D721Med (cell line): ENCODE measurements at regions not wholly inside any gene's neighbourhood (a gene's known extent, or its start where the extent isn't known, plus 50 kb on each side); places are given as distances from the start of the nearest gene placed in this dataset.
"Not testable (repeated sequence)": the region's sequence is repeated elsewhere in the genome, so short reads cannot be mapped to it uniquely, and the experiment has no call there.

Experiments
- DNase-seq: peaks from one replicate; pipeline ENCODE4 v3.0.0; 2011; ENCODE audit warnings: low spot score; ENCODE audit not compliant: insufficient read length
- FAIRE-seq: peaks from 2 replicates; lab custom pipeline; 2011; peaks lifted over from hg19 to GRCh38; lab: Jason Lieb, UNC
- CTCF ChIP-seq: IDR thresholded peaks from 2 replicates; pipeline ENCODE4 v1.5.1; 2012; ENCODE audit warnings: mild to moderate bottlenecking, control low read depth; ENCODE audit not compliant: insufficient read depth; ENCODE audit errors: missing control alignments

- TF ChIP-seq CTCF: no peak
- DNase-seq: no peak
- FAIRE-seq: no peak
These were observed 764.1 kb upstream of the ARRDC3 start for GRCh38 chr5:92147266-92147665.

GRCh38 chr5:92145852-92146251 is 762.7 kb upstream of the ARRDC3 start:
- FAIRE-seq (no peak), DNase-seq (no peak)
- no peak for TF ChIP-seq CTCF

- FAIRE-seq (no peak), DNase-seq (no peak)
These were observed 761.7 kb upstream of the ARRDC3 start for GRCh38 chr5:92144824-92145223.

GRCh38 chr5:92132294-92132908 is 749.3 kb upstream of the ARRDC3 start:
- not testable (repeated sequence) for DNase-seq, FAIRE-seq

More at GRCh38 chr5:92144824-92145223, 761.7 kb upstream of the ARRDC3 start:
- TF ChIP-seq CTCF: no peak

GRCh38 chr5:92126182-92126581 is 743.1 kb upstream of the ARRDC3 start:
- DNase-seq (no peak), FAIRE-seq (no peak)
- TF ChIP-seq CTCF: no peak

- DNase-seq (no peak), FAIRE-seq (no peak)
- TF ChIP-seq CTCF: no peak
These were observed 736.0 kb upstream of the ARRDC3 start for GRCh38 chr5:92119110-92119509.

- TF ChIP-seq CTCF: no peak
- FAIRE-seq (no peak), DNase-seq (no peak)
These were observed 723.7 kb upstream of the ARRDC3 start for GRCh38 chr5:92106808-92107207.
